DOHH2 (cell line): ENCODE measurements at regions not wholly inside any gene's neighbourhood (a gene's known extent, or its start where the extent isn't known, plus 50 kb on each side); places are given as distances from the start of the nearest gene placed in this dataset.

Source experiments
- H3F3A ChIP-seq: fragments of 200-600 bp; sonication (generic), shearing (Covaris generic); 2 replicates; pipeline ENCODE4 v1.6.0; 2016; ENCODE audit warnings: antibody characterized with exemption, mild to moderate bottlenecking; ENCODE audit not compliant: control insufficient read depth, insufficient read depth
- H3K27ac ChIP-seq: fragments of 200-600 bp; sonication (generic); 2 replicates; pipeline ENCODE4 v1.5.1; 2014; ENCODE audit warnings: low read depth, mild to moderate bottlenecking, low read length, moderate library complexity
- H3K27me3 ChIP-seq: fragments of 200-600 bp; sonication (generic); 2 replicates; pipeline ENCODE4 v1.6.1; 2014; ENCODE audit warnings: mild to moderate bottlenecking, low read length, mixed read lengths; ENCODE audit not compliant: control insufficient read depth
- H3K36me3 ChIP-seq: fragments of 200-600 bp; sonication (generic); 2 replicates; pipeline ENCODE4 v1.6.1; 2014; ENCODE audit warnings: mild to moderate bottlenecking, low read length, moderate library complexity, mixed read lengths; ENCODE audit not compliant: control insufficient read depth
- H3K4me1 ChIP-seq: fragments of 200-600 bp; sonication (generic); 2 replicates; pipeline ENCODE4 v1.6.1; 2014; ENCODE audit warnings: mild to moderate bottlenecking, low read length, mixed read lengths; ENCODE audit not compliant: control insufficient read depth
- H3K4me2 ChIP-seq: fragments of 200-600 bp; sonication (generic); 2 replicates; pipeline ENCODE4 v1.6.0; 2014; ENCODE audit warnings: mild to moderate bottlenecking, low read length, moderate library complexity
- H3K4me3 ChIP-seq: fragments of 200-600 bp; sonication (generic); 2 replicates; pipeline ENCODE4 v1.5.1; 2014; ENCODE audit warnings: mild to moderate bottlenecking, low read length, mixed read lengths
- H3K79me2 ChIP-seq: fragments of 200-600 bp; sonication (generic); 2 replicates; pipeline ENCODE4 v1.6.1; 2014; ENCODE audit warnings: mild to moderate bottlenecking, low read length, mixed read lengths; ENCODE audit not compliant: control insufficient read depth
- H3K9me2 ChIP-seq: fragments of 200-600 bp; sonication (generic); replicated peaks from 2 replicates; pipeline ENCODE4 v1.6.1; 2014; ENCODE audit warnings: mild to moderate bottlenecking, low read length, mixed read lengths; ENCODE audit not compliant: control insufficient read depth
- H3K9me3 ChIP-seq: fragments of 200-600 bp; sonication (generic); 2 replicates; pipeline ENCODE4 v1.6.1; 2014; ENCODE audit warnings: antibody characterized with exemption, low read length, mixed read lengths; ENCODE audit not compliant: control insufficient read depth, insufficient read depth
- H4K20me1 ChIP-seq: fragments of 200-600 bp; sonication (generic); 2 replicates; pipeline ENCODE4 v1.6.0; 2014; ENCODE audit warnings: low read depth, mild to moderate bottlenecking, antibody characterized with exemption, low read length, moderate library complexity; ENCODE audit not compliant: control insufficient read depth, insufficient read depth
- EZH2phosphoT487 ChIP-seq: fragments of 200-600 bp; sonication (generic); IDR thresholded peaks from 2 replicates; pipeline ENCODE4 v1.6.1; 2017; ENCODE audit warnings: borderline replicate concordance, mild to moderate bottlenecking, antibody characterized with exemption, low read length, moderate library complexity, mixed read lengths
- TF ChIP-seq, protein P1 (sequence below): fragments of 200-600 bp; sonication (generic); IDR thresholded peaks from one replicate; pipeline ENCODE4 v1.5.1; 2014; ENCODE audit warnings: antibody characterized with exemption, mild to moderate bottlenecking, low read depth, low read length; ENCODE audit not compliant: poor library complexity, severe bottlenecking

DNA sequence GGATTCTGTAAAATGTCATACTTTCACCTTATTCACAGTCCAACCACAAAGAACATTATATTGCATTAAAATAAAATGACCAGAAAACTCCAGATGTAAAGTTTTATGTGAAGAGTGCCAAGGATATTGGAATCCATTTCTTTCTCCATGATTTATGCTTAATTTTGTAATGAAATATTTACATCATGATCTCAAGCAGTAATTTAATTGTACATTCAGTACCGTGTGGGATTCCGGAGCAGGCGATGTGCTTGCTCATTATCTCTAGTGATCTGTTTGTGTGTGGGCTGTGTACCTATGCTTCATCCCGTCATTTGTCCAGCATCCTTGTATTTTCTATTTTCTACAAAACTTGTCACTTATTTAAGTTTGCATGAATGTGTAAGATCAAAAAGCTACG lies 415.9 kb upstream of the SLC8A1 start:
- no peaks in the 10 kb centered on the region for H3K79me2 ChIP-seq
- H3K36me3 ChIP-seq, result no peaks in the 10 kb centered on the region
- no peaks in the 10 kb centered on the region for H3K9me2 ChIP-seq
- H4K20me1 ChIP-seq, result no peaks in the 10 kb centered on the region
- no peaks in the 10 kb centered on the region for H3K4me1 ChIP-seq
- H3K27ac ChIP-seq, result no peak overlapping the region
- no peak overlapping the region for H3K4me3 ChIP-seq
- no peaks in the 10 kb centered on the region for H3K9me3 ChIP-seq
- H3F3A ChIP-seq, result no peaks in the 10 kb centered on the region
- H3K4me2 ChIP-seq, result no peak overlapping the region
- H3K27me3 ChIP-seq, result no peaks in the 10 kb centered on the region
- TF ChIP-seq EZH2phosphoT487, result no peak
- TF ChIP-seq, protein P1, sequence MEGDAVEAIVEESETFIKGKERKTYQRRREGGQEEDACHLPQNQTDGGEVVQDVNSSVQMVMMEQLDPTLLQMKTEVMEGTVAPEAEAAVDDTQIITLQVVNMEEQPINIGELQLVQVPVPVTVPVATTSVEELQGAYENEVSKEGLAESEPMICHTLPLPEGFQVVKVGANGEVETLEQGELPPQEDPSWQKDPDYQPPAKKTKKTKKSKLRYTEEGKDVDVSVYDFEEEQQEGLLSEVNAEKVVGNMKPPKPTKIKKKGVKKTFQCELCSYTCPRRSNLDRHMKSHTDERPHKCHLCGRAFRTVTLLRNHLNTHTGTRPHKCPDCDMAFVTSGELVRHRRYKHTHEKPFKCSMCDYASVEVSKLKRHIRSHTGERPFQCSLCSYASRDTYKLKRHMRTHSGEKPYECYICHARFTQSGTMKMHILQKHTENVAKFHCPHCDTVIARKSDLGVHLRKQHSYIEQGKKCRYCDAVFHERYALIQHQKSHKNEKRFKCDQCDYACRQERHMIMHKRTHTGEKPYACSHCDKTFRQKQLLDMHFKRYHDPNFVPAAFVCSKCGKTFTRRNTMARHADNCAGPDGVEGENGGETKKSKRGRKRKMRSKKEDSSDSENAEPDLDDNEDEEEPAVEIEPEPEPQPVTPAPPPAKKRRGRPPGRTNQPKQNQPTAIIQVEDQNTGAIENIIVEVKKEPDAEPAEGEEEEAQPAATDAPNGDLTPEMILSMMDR, result no peak

DNA sequence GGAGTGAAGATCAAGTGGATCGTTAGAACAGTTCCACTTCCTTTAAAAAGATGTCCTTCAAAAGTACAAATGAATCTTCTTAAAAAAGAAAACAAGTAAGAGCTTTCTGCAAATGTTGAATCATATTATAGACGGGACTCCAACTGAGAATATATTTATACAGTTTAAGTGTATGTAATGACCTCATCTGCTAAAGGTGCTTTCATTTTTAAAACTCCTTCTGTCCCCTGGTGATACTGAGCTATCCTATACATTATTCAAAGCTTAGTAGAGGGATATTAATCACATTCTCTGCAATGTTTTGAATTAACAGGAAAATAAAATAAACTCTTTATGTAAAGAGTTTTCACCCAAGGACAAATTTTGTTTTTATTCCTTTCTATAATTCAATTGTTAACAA lies 420.7 kb upstream of the SLC8A1 start:
- no peaks in the 10 kb centered on the region for H3K9me3 ChIP-seq
- no peak for TF ChIP-seq EZH2phosphoT487
- TF ChIP-seq, protein P1, result no peak
- no peak overlapping the region for H3K4me2 ChIP-seq
- H4K20me1 ChIP-seq, result no peaks in the 10 kb centered on the region
- no peak overlapping the region for H3K4me3 ChIP-seq
- H3K4me1 ChIP-seq, result no peaks in the 10 kb centered on the region
- no peak overlapping the region for H3K27ac ChIP-seq
- no peaks in the 10 kb centered on the region for H3K27me3 ChIP-seq
- H3F3A ChIP-seq, result no peaks in the 10 kb centered on the region
- H3K79me2 ChIP-seq, result no peaks in the 10 kb centered on the region
- H3K9me2 ChIP-seq, result no peaks in the 10 kb centered on the region
- no peaks in the 10 kb centered on the region for H3K36me3 ChIP-seq

DNA sequence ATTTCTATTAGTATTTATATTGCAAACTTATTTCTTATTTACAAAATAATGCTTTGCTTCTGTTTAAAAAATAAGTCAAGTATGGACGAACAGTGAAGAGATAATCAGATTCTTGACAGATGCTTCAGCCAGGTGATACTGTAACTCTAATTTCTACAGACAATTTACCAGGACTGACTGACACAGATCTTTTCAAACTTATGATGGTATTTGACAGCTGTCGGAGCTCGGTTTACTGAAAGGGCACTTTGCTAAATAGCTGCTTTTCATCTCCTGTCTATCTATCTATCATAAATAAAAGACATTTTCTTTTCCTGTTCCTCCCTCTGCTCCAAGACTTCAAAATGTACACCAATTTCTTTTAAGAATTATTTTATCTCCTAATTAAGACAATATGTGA lies 422.5 kb upstream of the SLC8A1 start:
- H3K9me2 ChIP-seq, result no peaks in the 10 kb centered on the region
- TF ChIP-seq, protein P1, result no peak
- TF ChIP-seq EZH2phosphoT487, result no peak
- H3K79me2 ChIP-seq, result no peaks in the 10 kb centered on the region
- no peak overlapping the region for H3K4me2 ChIP-seq
- no peaks in the 10 kb centered on the region for H3K27me3 ChIP-seq
- no peak overlapping the region for H3K4me3 ChIP-seq
- no peaks in the 10 kb centered on the region for H4K20me1 ChIP-seq
- H3K9me3 ChIP-seq, result no peaks in the 10 kb centered on the region
- H3K27ac ChIP-seq, result no peak overlapping the region
- no peaks in the 10 kb centered on the region for H3F3A ChIP-seq
- H3K4me1 ChIP-seq, result no peaks in the 10 kb centered on the region
- H3K36me3 ChIP-seq, result no peaks in the 10 kb centered on the region
